K562 (cell line): ENCODE measurements at regions not wholly inside any gene's neighbourhood (a gene's known extent, or its start where the extent isn't known, plus 50 kb on each side); places are given as distances from the start of the nearest gene placed in this dataset.

Experiments used
- CHD2 ChIP-seq: IDR thresholded peaks from 2 replicates; pipeline ENCODE4 v1.6.1; 2011; ENCODE audit warnings: low read depth, low read length
- CTCF ChIP-seq, 3 experiments: IDR thresholded peaks in 2 of 3; conservative IDR thresholded peaks in 1 of 3; 2 replicates each; pipeline ENCODE4 v1.5.1; 2011 to 2012; ENCODE audit warnings: low read length in 3 of 3, mild to moderate bottlenecking in 3 of 3, control low read depth in 2 of 3, improper control_type of control experiment in 1 of 3, inconsistent platforms in 1 of 3, low read depth in 1 of 3, mixed read lengths in 1 of 3, moderate library complexity in 1 of 3; ENCODE audit not compliant: insufficient read depth in 2 of 3
- CUX1 ChIP-seq: fragments of 200-800 bp; sonication (Bioruptor generic); IDR thresholded peaks from 2 replicates; pipeline ENCODE4 v1.6.1; 2016; ENCODE audit warnings: missing genetic modification characterization, missing compliant biosample characterization
- HBP1 ChIP-seq: fragments of 450-650 bp; formaldehyde crosslinking; IDR thresholded peaks from 2 replicates; pipeline ENCODE4 v1.4.0; 2022; ENCODE audit warnings: missing genetic modification characterization
- MBD2 ChIP-seq: sonication (generic); IDR thresholded peaks from 2 replicates; pipeline ENCODE4 v1.6.1; 2016; ENCODE audit warnings: low read depth, borderline replicate concordance
- NFXL1 ChIP-seq: fragments of 450-650 bp; formaldehyde crosslinking; IDR thresholded peaks from 2 replicates; pipeline ENCODE4 v1.4.0; 2021; ENCODE audit warnings: mild to moderate bottlenecking
- SNAPC5 ChIP-seq: fragments of 250-450 bp; sonication (Bioruptor Pico); IDR thresholded peaks from 2 replicates; pipeline ENCODE4 v1.8.0; 2021; ENCODE audit warnings: moderate library complexity, mild to moderate bottlenecking, inconsistent platforms

- no peak for TF ChIP-seq NFXL1
- no peak for TF ChIP-seq CTCF (IDR thresholded peaks at IDR 0.05 in 2 of 3, conservative IDR thresholded peaks at IDR 0.05 in 1 of 3; ENCODE audit: insufficient read depth in 2 of 3, low read depth in 1 of 3, low read length in 3 of 3)
- TF ChIP-seq MBD2, result no peak
- no peak for TF ChIP-seq CHD2
- no peak for TF ChIP-seq HBP1 (CRISPR knock-in tag)
- TF ChIP-seq CUX1 (CRISPR knock-in tag), result no peak
- TF ChIP-seq SNAPC5 (CRISPR knock-in tag), result no peak
Measured at GRCh38 chr13:62919491-62919890, 1503.8 kb upstream of the PCDH20 start.
